Activated T-cell treated with anti-CD3 and anti-CD28 coated beads, Interleukin-2, amount 50 U/mL, for 4 hours (primary cell): ENCODE measurements at regions not wholly inside any gene's neighbourhood (a gene's known extent, or its start where the extent isn't known, plus 50 kb on each side); places are given as distances from the start of the nearest gene placed in this dataset.
"Not testable (repeated sequence)": the region's sequence is repeated elsewhere in the genome, so short reads cannot be mapped to it uniquely, and the experiment has no call there.

Experiments
- ATAC-seq, 2 donors: fragments of 200-7000 bp; cut with Tn5 transposase; one replicate each; pipeline ENCODE4 v1.10.0; 2021
- DNase-seq: peaks from one replicate; pipeline ENCODE4 v3.0.0-alpha.2; 2020
- H3K27me3 Mint-ChIP-seq: one replicate; pipeline ENCODE4 v1.8.0; 2021; ENCODE audit warnings: low read depth, mixed read lengths
- H3K36me3 Mint-ChIP-seq: one replicate; pipeline ENCODE4 v1.8.0; 2022; ENCODE audit warnings: mixed read lengths; ENCODE audit not compliant: insufficient read depth
- H3K4me1 Mint-ChIP-seq: one replicate; pipeline ENCODE4 v1.8.0; 2021; ENCODE audit warnings: low read depth, mixed read lengths
- H3K4me3 Mint-ChIP-seq: one replicate; pipeline ENCODE4 v1.8.0; 2021; ENCODE audit warnings: mild to moderate bottlenecking, moderate library complexity, mixed read lengths
- H3K9me3 Mint-ChIP-seq: one replicate; pipeline ENCODE4 v1.8.0; 2021; ENCODE audit warnings: mixed read lengths

DNA sequence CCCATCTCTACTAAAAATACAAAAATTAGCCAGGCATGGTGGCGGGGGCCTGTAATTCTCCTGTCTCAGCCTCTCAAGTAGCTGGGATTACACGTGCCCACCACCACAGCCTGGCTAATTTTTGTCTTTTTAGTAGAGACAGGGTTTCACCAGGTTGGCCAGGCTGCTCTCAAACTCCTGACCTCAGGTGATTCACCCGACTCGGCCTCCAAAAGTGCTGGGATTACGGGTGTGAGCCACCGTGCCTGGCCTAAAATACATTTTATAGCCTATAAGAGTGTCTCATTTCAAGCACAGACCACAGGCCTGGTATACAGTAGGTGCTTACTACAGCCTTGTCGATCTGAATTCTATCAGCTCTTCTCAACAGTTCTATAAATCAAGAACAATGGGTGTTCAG, 139.5 kb upstream of the USP29 start:
- H3K9me3 Mint-ChIP-seq: peaks cover 50% of the 10 kb centered on the region
- H3K27me3 Mint-ChIP-seq, ATAC-seq, H3K4me1 Mint-ChIP-seq, H3K4me3 Mint-ChIP-seq, DNase-seq, H3K36me3 Mint-ChIP-seq: not testable (repeated sequence)

DNA sequence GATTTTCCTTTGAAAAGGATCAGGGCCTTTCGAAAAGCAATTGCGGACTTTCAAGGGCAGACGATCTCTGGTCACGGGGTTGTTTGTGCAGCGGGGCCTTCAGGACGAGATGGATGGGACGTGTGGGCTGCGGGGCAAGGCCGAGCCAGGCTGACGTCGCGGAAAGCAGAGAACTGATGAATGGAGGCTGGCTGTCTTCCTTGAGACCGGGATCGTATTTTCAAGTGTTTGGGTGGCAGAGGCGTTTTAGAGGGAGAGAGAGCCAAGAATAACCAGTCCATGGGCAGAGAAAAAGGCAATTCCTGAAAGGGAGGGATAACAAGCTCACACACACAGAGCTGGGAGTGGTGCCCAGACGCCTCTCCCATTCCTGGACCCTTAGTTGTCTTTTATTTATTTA, 138.9 kb upstream of the USP29 start:
- Mint-ChIP-seq H3K4me1 (no peaks in the 10 kb centered on the region), H3K9me3 (peaks cover 50% of the 10 kb centered on the region)
- no peak for ATAC-seq

DNA sequence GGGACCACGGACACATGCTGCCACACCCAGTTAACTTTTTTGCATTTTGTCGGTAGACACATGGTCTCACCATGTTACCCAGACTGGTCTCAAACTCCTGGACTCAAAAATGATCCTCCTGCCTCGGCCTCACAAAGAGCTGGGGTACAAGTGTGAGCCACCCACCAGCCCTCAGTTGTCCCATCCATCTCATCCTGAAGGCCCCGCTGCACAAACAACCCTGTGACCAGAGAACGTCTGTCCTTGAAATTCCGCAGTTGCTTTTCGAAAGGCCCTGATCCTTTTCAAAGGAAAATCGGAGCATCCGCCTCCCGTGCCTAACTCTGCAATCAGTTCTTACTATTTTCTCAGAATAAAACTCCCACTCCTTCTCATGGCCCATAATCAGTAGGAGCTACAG, 138.3 kb upstream of the USP29 start:
- not testable (repeated sequence) for DNase-seq, H3K27me3 Mint-ChIP-seq, H3K36me3 Mint-ChIP-seq, H3K4me1 Mint-ChIP-seq, ATAC-seq, H3K4me3 Mint-ChIP-seq
- H3K9me3 Mint-ChIP-seq: peaks cover 53% of the 10 kb centered on the region

More for the DNA sequence above, 138.9 kb upstream of the USP29 start:
- Mint-ChIP-seq H3K4me3 (no peak overlapping the region), H3K27me3 (no peaks in the 10 kb centered on the region), H3K36me3 (peaks cover 2% of the 10 kb centered on the region)
- no peak for DNase-seq

- Mint-ChIP-seq H3K9me3 (peaks cover 45% of the 10 kb centered on the region), H3K36me3 (peaks cover 2% of the 10 kb centered on the region), H3K27me3 (no peaks in the 10 kb centered on the region), H3K4me1 (no peaks in the 10 kb centered on the region), H3K4me3 (no peak overlapping the region)
- no peak for DNase-seq
- no peak for ATAC-seq
These were observed 136.6 kb upstream of the USP29 start for GRCh38 chr19:56983171-56983570.

DNA sequence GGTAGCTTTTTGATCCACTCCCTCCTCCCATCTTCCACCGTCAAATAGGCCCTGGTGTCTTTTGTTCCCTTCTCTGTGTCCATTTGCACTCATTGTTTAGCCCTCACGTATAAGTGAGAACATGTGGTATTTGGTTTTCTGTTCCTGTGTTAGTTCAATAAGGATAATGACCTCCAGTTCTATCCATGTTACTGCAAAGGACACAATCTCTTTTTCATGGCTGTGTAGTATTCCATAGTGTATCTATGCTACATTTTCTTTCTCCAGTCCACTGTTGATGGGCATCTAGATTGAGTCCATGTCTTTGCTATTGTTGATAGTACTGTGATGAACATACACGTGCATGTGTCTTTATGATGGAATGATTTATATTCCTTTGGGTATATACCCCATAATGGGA, 136.0 kb upstream of the USP29 start:
- H3K27me3 Mint-ChIP-seq: no peaks in the 10 kb centered on the region
- H3K9me3 Mint-ChIP-seq: peaks cover 47% of the 10 kb centered on the region
- peaks cover 2% of the 10 kb centered on the region for H3K36me3 Mint-ChIP-seq
- DNase-seq (no peak), ATAC-seq (no peak)
- no peak overlapping the region for H3K4me3 Mint-ChIP-seq
- no peaks in the 10 kb centered on the region for H3K4me1 Mint-ChIP-seq

- peaks cover 2% of the 10 kb centered on the region for H3K36me3 Mint-ChIP-seq
- no peaks in the 10 kb centered on the region for H3K4me1 Mint-ChIP-seq
- DNase-seq (no peak), ATAC-seq (no peak)
- H3K27me3 Mint-ChIP-seq: no peaks in the 10 kb centered on the region
- no peak overlapping the region for H3K4me3 Mint-ChIP-seq
- H3K9me3 Mint-ChIP-seq: peaks cover 55% of the 10 kb centered on the region
These were observed 133.4 kb upstream of the USP29 start for GRCh38 chr19:56986386-56986785.

GRCh38 chr19:56987184-56987583, 132.6 kb upstream of the USP29 start:
- ATAC-seq (no peak), DNase-seq (no peak)
- Mint-ChIP-seq H3K4me1 (no peaks in the 10 kb centered on the region), H3K27me3 (no peaks in the 10 kb centered on the region), H3K4me3 (no peak overlapping the region), H3K9me3 (peaks cover 50% of the 10 kb centered on the region), H3K36me3 (no peaks in the 10 kb centered on the region)

GRCh38 chr19:56988299-56988698, 131.5 kb upstream of the USP29 start:
- no peak for ATAC-seq

GRCh38 chr19:56991912-56992311, 127.9 kb upstream of the USP29 start:
- Mint-ChIP-seq H3K27me3 (no peaks in the 10 kb centered on the region), H3K4me1 (no peaks in the 10 kb centered on the region), H3K9me3 (peaks cover 43% of the 10 kb centered on the region), H3K4me3 (no peak overlapping the region), H3K36me3 (peaks cover 2% of the 10 kb centered on the region)
- ATAC-seq (no peak), DNase-seq (no peak)

More at GRCh38 chr19:56988299-56988698, 131.5 kb upstream of the USP29 start:
- H3K27me3 Mint-ChIP-seq: no peaks in the 10 kb centered on the region
- no peaks in the 10 kb centered on the region for H3K4me1 Mint-ChIP-seq
- peaks cover 55% of the 10 kb centered on the region for H3K9me3 Mint-ChIP-seq
- H3K4me3 Mint-ChIP-seq: no peak overlapping the region
- H3K36me3 Mint-ChIP-seq: peaks cover 2% of the 10 kb centered on the region
- no peak for DNase-seq

GRCh38 chr19:56993851-56994250, 125.9 kb upstream of the USP29 start:
- H3K36me3 Mint-ChIP-seq: peaks cover 2% of the 10 kb centered on the region
- no peak for ATAC-seq
- H3K27me3 Mint-ChIP-seq: no peaks in the 10 kb centered on the region
- no peak overlapping the region for H3K4me3 Mint-ChIP-seq
- no peaks in the 10 kb centered on the region for H3K4me1 Mint-ChIP-seq
- no peak for DNase-seq
- peaks cover 41% of the 10 kb centered on the region for H3K9me3 Mint-ChIP-seq

GRCh38 chr19:56994251-56995017, 125.4 kb upstream of the USP29 start:
- no peaks in the 10 kb centered on the region for H3K27me3 Mint-ChIP-seq
- no peak for DNase-seq
- no peak overlapping the region for H3K4me3 Mint-ChIP-seq
- H3K9me3 Mint-ChIP-seq: peaks cover 38% of the 10 kb centered on the region
- no peaks in the 10 kb centered on the region for H3K4me1 Mint-ChIP-seq
- H3K36me3 Mint-ChIP-seq: peaks cover 2% of the 10 kb centered on the region
- ATAC-seq: no peak

DNA sequence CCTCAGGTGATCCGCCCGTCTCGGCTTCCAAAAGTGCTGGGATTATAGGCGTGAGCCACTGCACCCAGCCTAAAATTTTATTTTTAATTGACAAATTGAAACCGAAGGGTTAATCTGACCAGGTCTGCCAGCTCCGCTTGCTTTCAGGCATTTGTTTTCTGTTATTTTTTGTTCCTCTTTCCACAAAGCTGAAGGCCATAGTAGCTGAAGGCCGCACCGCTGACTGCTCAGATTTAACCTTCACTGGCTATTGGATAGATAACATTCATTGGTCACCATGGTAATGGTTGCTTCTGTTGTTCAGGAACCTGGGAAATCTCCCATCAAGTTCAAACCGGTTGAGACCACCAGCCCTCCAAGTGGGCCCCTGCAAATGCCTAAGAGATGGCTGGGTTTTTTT, 124.5 kb upstream of the USP29 start:
- peaks cover 2% of the 10 kb centered on the region for H3K36me3 Mint-ChIP-seq
- DNase-seq: no peak
- H3K9me3 Mint-ChIP-seq: peaks cover 30% of the 10 kb centered on the region
- no peaks in the 10 kb centered on the region for H3K27me3 Mint-ChIP-seq
- no peak overlapping the region for H3K4me3 Mint-ChIP-seq
- no peak for ATAC-seq
- H3K4me1 Mint-ChIP-seq: no peaks in the 10 kb centered on the region

GRCh38 chr19:57002195-57002601, 117.6 kb upstream of the USP29 start:
- Mint-ChIP-seq H3K36me3 (no peaks in the 10 kb centered on the region), H3K4me3 (no peak overlapping the region), H3K27me3 (no peaks in the 10 kb centered on the region), H3K9me3 (peaks cover 35% of the 10 kb centered on the region), H3K4me1 (no peaks in the 10 kb centered on the region)
- DNase-seq: no peak
- no peak for ATAC-seq

DNA sequence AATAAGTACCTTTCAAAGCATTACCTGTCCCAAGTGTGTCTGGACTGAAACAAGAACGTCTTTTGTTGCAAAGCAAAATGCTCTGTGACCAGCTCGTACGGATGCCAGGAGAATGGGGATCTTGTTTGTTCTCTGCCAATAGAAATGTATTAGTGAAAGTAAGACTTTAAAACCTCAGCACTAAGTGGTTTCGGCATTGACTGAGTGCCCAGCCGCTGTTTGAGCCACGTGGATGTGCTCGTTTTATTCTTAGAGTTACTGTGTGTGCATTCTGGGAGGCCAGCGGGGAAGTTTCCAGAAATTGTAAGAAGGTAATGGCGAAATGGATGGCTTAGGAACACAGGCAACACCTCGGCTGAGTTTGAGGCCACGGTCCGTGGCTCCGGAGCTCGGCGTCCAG, 117.1 kb upstream of the USP29 start:
- Mint-ChIP-seq H3K36me3 (no peaks in the 10 kb centered on the region), H3K4me1 (no peaks in the 10 kb centered on the region), H3K27me3 (no peaks in the 10 kb centered on the region), H3K9me3 (peaks cover 40% of the 10 kb centered on the region), H3K4me3 (no peak overlapping the region)
- ATAC-seq: no peak
- DNase-seq: no peak

DNA sequence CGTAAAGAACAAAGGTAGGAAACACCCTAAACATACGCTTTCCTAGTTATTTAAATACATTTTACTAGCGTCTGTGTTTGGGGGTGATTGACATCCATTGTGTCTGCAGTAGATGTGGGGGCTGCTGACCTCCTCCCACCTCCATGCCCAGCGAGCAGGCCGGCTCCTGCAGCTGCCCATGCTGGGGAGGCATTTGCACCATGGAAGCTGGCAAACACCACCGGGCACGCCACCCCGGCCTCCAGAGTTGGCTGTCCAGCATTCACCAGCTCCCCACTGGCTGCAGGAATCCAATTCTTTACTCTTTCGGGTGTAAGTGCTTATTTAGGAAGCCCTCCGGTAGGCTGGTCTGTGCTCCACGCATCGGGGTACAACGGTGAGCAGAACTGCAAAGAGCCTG, 115.4 kb upstream of the USP29 start:
- Mint-ChIP-seq H3K36me3 (no peaks in the 10 kb centered on the region), H3K4me1 (no peaks in the 10 kb centered on the region), H3K4me3 (no peak overlapping the region), H3K9me3 (peaks cover 50% of the 10 kb centered on the region), H3K27me3 (no peaks in the 10 kb centered on the region)
- DNase-seq (no peak), ATAC-seq (no peak)
